H7 (cell line): ENCODE measurements at regions not wholly inside any gene's neighbourhood (a gene's known extent, or its start where the extent isn't known, plus 50 kb on each side); places are given as distances from the start of the nearest gene placed in this dataset.

ENCODE experiments used
- DNase-seq: peaks from one replicate; pipeline ENCODE4 v3.0.0; 2012
- H3K27me3 ChIP-seq: 2 replicates; pipeline ENCODE4 v1.6.0; 2011; ENCODE audit warnings: mild to moderate bottlenecking, low read length; ENCODE audit not compliant: control insufficient read depth, insufficient read depth
- H3K36me3 ChIP-seq: replicated peaks from 2 replicates; pipeline ENCODE4 v1.5.1; 2011; ENCODE audit warnings: low read length; ENCODE audit not compliant: control insufficient read depth, insufficient read depth
- H3K4me3 ChIP-seq: 2 replicates; pipeline ENCODE4 v1.5.1; 2011; ENCODE audit warnings: low read depth, mild to moderate bottlenecking, control low read depth, low read length, moderate library complexity; ENCODE audit not compliant: insufficient read depth

DNA sequence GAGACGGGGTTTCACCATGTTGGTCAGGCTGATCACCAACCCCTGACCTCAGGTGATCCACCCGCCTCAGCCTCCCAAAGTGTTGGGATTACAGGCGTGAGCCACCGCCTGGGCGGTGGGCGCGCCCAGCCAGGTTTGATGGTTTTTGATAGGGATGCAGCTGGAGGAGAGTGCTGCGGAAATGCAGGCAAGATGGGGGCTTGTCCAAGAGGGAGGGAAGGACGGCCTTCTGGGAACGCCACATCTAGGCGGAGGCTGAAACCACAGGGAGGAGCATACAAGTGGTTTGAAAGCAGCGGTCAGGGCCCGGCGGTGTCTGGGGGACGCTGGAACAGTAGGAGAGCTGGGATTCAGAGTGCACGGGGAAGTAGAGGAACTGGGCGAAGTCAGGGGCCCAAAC, 134.6 kb downstream of the VRK1 start:
- DNase-seq = no peak
- Histone ChIP-seq H3K4me3 (no peak overlapping the region), H3K36me3 (no peaks in the 10 kb centered on the region), H3K27me3 (no peaks in the 10 kb centered on the region)

DNA sequence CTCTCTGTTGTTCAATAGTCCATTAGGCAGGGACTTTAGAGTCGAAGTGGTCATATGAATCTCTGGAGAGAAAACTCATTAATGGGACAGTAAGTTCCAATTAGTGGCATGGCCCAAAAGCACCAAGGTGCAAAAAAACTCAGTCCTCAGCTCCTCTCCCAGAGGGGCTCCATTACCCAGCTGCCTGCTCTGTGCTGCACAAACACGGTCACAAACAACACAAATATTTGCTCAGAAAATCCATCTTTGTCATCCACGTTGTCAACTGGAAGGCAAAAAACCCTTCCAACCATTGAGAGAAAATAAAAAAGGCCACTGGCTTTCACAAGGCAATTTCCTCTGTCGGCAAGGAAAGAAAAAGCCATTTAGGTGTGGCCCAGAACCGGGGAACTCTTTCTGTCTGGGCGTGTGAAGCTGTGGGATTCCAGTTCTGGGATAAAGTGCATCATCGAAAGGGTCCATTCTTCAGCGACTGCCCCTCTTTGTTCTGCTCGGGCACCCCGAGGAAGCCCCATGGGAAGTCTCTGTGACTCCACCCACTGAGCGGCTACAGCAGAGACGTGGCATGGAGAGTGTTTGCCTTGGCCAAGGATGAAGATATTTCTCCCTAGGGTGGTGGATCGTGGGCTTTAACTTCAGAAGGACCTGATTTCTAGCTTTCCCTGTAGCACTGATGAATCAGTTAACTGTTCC, 137.6 kb downstream of the VRK1 start:
- Histone ChIP-seq H3K4me3 (no peak overlapping the region), H3K36me3 (no peaks in the 10 kb centered on the region), H3K27me3 (no peaks in the 10 kb centered on the region)
- no peak for DNase-seq

DNA sequence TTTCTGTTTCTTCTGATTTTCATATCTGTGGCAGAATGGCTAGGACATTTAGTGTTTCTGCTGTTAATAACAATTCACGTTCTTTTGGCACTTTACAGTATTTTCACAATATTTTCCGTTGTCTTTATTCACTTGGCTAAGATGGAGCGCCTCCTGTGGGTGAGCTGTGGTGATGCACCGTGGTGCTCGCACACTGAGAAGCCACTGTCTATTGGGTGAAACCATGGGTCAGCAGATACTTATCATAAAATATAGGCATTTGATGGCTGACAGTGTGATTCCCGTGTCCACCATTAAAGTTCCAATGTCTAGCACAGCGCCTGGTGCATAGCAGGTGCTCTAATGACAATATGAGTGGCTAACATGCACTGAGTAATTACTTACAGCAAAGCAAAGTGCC, 141.8 kb downstream of the VRK1 start:
- Histone ChIP-seq H3K27me3 (no peaks in the 10 kb centered on the region), H3K36me3 (no peaks in the 10 kb centered on the region), H3K4me3 (no peak overlapping the region)
- DNase-seq = peak; percentile 57

DNA sequence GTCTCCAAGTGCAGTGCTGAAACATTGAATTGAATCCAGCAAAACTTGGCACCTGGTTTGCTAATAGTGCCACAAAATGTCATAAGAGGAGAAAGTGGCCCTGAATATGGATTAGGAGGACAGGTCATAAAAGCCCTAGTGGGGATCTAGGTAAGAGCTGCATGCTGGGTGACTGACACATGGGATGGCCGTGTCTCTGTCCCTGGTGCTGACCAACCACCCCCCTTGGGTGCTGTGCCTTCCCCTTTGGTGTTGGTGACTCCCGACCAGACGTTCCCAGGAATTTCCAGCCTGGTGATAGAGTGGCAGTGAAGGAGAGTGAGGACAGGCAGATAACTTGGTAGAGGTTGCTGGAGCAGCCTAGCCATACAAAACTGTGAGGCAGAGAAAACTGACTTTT, 142.8 kb downstream of the VRK1 start:
- Histone ChIP-seq H3K27me3 (no peaks in the 10 kb centered on the region), H3K4me3 (no peak overlapping the region), H3K36me3 (no peaks in the 10 kb centered on the region)
- peak; percentile 60 for DNase-seq

DNA sequence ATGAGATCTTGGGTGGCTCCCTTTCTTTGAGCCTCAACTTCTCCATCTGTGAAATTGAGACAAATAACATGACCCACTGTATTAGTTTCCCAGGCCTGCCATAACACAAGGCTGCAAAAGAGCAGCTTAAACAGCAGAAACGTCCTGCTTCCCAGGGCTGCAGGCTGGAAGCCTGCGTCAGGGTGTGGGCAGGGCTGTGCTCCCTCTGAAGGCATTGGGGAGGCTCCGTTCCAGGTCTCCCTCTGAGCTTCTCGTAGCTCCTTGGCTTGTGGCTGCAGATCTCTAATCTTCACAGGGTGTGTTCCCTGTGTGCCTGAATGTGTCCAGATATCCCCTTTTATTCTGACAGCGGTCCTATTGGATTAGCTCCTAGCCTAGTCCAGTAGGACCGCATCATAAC, 147.1 kb downstream of the VRK1 start:
- no peaks in the 10 kb centered on the region for H3K27me3 ChIP-seq
- H3K36me3 ChIP-seq = no peaks in the 10 kb centered on the region
- H3K4me3 ChIP-seq = no peak overlapping the region
- DNase-seq = no peak

DNA sequence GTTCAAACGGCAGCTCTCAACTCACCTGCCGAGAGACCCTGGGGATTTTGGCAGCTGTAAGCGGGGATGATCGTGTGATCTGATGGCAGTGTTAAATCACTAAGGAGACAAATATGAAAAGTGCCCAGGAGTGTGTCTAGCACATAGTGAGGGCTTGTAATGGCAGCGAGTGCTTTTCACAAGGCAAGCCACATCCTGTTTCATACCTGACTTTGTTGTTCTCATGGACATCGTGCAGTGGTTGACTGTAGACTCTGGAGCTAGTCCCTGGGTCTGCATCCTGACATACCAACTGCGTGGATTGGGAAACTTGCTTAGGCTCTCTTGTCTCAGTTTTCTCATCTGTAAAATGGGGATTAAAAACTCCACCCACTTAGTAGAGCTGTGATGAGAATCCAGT, 148.5 kb downstream of the VRK1 start:
- no peak overlapping the region for H3K4me3 ChIP-seq
- DNase-seq = no peak
- H3K27me3 ChIP-seq = no peaks in the 10 kb centered on the region
- no peaks in the 10 kb centered on the region for H3K36me3 ChIP-seq

DNA sequence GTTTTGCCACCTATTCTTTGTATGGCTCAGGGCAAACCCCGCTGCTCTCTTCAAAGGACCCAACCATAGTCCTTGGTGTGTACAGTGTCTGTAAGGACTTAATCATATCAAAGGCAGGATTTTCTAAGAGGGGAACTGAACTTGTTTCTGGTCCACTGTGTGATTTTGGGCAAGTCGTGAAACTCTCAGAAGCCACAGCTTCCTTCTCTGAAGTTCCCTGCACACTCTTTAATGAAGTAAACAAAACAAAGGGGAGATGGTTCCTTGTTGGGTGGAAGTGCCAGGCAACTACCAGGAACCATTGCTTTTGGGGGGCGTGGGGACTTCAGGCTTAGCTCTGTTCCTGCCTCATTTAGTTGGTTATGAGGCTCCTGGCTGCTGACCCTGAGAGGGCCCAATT, 152.4 kb downstream of the VRK1 start:
- Histone ChIP-seq H3K27me3 (no peaks in the 10 kb centered on the region), H3K36me3 (no peaks in the 10 kb centered on the region), H3K4me3 (no peak overlapping the region)
- no peak for DNase-seq

DNA sequence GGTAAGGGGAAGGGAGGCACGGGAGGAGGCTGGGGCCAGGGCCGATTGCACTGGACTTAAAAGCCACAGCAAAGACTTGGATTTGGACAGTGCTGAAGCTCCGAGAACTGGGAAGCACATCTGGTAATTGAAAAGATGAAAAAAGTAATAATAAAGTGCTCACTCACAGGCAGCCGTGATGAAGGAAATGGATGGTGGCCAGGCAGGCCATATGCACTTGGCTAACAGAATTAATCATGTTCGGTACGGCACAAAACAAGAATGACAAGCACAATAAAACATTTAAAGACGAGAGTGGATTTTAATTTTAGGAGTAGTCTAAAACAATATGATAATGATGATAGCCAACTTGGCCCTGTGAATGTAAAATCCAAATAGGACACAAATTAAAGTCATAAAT, 154.3 kb downstream of the VRK1 start:
- no peaks in the 10 kb centered on the region for H3K36me3 ChIP-seq
- no peak for DNase-seq
- H3K27me3 ChIP-seq = no peaks in the 10 kb centered on the region
- H3K4me3 ChIP-seq = no peak overlapping the region

DNA sequence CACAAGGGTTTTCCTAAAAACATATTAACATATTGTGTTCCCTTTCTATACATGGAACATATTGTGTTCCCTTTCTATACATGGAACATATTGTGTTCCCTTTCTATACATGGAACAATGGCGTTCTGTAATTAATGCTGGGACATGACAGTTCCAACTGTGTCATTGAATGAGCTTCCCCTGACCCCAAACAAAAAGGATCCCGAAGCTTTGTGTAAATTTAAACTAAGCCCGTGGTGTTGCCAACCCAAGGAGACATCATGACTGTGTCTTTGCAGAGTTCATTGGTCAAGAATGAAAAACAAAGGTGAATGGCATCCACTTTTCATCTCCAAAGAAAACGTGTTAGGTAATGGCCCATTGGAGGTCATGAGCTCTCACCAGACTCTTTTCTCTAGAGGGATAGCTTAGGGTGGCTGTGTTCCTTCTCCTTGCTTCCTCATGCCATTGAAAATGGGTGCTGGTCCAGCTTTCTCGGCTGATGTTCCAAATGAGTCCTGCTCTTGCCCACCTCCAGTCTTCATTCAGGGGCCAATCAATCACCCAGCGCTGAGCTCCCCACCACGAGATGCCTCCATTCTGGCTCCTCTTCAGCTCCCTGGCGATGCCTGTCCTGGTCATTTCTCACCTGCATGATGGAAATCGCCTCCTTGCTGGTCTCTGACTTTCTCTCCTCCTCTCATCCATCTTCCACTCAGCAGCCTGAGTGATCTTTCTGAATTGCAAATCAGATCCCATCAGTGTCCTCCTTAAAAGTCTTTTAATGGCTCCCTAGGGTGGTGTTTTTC, 156.1 kb downstream of the VRK1 start:
- DNase-seq = no peak
- Histone ChIP-seq H3K27me3 (no peaks in the 10 kb centered on the region), H3K36me3 (no peaks in the 10 kb centered on the region), H3K4me3 (no peak overlapping the region)

DNA sequence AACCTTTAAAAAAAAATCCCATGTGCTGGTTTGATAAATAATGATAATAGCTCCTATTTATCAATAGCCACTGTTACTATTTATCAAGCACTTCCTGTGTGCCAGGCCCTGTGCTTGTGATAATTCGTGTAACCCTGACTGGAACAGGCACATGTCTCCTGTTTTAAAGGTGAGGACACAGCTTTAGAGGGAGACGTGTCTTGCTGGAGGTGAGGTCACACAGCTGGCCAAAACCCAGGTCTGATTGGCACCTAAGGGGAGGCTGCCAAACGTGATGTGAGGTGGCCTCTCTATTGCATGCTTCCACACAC, 156.6 kb downstream of the VRK1 start:
- H3K4me3 ChIP-seq = no peak overlapping the region
- H3K36me3 ChIP-seq = no peaks in the 10 kb centered on the region
- DNase-seq = no peak
- H3K27me3 ChIP-seq = no peaks in the 10 kb centered on the region

DNA sequence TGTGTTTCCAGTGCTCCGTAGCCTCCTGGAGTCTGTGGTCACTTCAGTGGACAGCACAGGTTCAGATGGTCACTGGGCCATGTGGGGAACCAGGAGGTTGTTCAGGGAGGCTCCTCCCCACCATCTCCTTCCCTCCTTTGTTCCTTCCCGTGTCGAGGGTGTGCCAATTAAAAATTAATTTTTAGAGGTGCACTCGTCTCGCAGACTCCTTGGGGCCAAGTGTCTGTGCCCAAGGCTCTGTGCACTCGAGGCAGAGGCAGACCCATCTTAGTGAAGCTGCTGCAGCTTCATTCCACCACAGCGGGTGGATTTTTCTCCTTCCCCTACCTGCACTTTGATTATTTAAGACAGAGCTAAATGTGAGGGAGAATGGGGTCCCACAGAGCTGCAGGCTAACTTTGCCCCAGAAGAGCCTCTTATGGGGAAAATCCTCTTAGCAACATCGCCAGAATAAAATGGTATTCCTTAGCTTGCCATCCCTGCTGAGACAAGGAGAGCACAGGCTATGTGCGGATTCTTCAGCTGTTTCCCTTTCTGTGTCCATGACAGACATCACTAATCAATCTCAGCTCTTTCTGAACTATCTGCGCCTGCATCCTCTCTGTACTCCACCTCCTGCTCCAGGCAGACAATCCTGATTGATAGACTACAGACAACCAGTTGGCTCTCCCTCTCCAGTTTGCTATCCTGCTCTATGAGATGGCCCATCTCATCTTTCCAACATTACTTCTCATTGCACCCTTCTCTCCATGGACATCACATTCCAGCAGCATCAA, 159.5 kb downstream of the VRK1 start:
- Histone ChIP-seq H3K4me3 (no peak overlapping the region), H3K36me3 (no peaks in the 10 kb centered on the region), H3K27me3 (no peaks in the 10 kb centered on the region)
- no peak for DNase-seq

DNA sequence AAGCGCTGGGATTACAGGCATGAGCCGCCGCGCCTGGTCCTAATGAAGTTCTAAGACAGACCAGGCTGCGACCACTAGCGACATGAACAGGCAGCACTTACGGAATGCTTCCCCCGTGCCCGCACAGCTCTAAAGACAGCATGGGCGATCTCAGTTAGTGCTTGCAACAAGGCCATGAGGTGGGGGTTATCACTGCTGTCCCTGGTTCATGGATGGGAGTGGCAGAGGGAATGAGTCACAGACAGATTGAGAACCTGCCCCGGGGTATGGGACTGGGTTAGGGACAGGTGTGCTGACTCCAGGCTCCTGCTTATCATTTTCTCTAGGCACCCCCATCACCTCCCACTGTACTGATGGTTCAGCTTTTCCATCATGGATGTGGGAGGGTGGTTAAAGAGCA, 160.9 kb downstream of the VRK1 start:
- no peak for DNase-seq
- Histone ChIP-seq H3K36me3 (no peaks in the 10 kb centered on the region), H3K4me3 (no peak overlapping the region), H3K27me3 (no peaks in the 10 kb centered on the region)

DNA sequence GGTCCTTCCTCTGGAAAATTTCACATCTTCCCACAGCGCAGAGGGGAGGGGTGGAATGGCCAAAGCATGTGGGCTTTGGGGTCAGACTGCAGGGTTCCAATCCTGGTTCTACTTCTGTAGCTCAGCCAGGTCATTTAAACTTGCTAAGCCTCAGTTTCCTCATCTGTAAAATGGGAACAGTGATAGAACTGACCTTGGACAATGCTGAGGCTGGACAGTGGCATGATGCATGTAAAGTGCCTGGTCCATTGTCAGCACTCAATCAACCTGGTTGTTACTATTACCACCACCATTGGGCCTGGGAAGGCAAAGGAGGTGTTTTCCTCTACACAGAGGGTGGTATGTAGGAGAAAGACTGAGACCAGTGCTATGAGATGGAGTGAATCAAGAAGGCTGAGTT, 162.8 kb downstream of the VRK1 start:
- no peak for DNase-seq
- no peaks in the 10 kb centered on the region for H3K27me3 ChIP-seq
- H3K36me3 ChIP-seq = no peaks in the 10 kb centered on the region
- no peak overlapping the region for H3K4me3 ChIP-seq

DNA sequence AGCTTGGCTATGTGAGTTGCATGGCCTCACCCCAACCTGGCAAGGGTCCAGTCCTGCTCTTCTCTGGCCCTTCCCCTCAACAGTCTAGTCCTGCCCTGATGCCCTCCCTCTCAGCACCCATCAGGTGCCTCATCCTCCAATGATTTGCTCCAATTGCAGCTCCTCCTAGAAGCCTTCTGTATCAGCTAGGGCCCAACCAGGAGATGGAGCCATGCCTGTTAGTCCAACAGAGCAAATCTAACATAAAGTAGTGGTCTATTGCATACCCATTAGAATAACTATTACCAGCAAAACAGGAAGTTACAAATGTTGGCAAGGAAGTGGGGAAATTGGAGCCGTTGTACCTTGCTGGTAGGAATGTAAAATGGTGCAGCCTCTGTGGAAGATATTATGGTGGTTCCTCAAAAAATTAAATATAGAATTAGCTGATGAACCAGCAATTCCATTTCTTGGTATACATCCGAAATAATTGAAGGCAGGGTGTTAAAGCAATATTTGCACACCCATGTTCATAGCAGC, 163.5 kb downstream of the VRK1 start:
- H3K27me3 ChIP-seq = no peaks in the 10 kb centered on the region
- no peak for DNase-seq
- no peaks in the 10 kb centered on the region for H3K36me3 ChIP-seq
- no peak overlapping the region for H3K4me3 ChIP-seq

DNA sequence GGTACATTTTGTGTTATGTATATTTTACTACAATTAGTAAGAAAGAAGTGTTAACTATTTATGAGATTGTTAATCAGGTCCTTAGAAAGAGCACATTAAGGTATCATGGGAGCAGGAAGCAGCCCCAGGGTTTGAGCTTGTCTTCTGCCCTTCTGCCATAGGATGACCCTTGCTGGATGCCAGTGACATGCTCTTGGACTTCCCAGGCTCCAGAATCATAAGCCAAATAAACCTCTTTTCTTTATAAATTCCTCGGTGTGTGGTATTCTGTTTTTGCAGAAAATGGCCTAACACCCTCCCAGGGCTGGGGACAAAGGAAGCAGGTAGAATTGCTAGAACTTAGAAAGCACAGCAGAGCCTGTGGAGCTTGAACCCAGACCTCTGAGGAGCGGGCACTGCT, 164.7 kb downstream of the VRK1 start:
- DNase-seq = no peak
- H3K36me3 ChIP-seq = no peaks in the 10 kb centered on the region
- H3K27me3 ChIP-seq = no peaks in the 10 kb centered on the region
- no peak overlapping the region for H3K4me3 ChIP-seq
